Prostate gland (tissue), 2 donors: ENCODE measurements at regions not wholly inside any gene's neighbourhood (a gene's known extent, or its start where the extent isn't known, plus 50 kb on each side); places are given as distances from the start of the nearest gene placed in this dataset.

Experiments
- CTCF ChIP-seq, 4 experiments: fragments of 200-600 bp in 2 of 4; fragments of 450-650 bp in 2 of 4; sonication (generic) in 2 of 4; IDR thresholded peaks; 1 replicate in 3 of 4; 2 replicates in 1 of 4; pipeline ENCODE4 v1.5.1; 2016 to 2019; ENCODE audit warnings: antibody characterized with exemption in 4 of 4, mild to moderate bottlenecking in 2 of 4, moderate library complexity in 2 of 4
- POLR2AphosphoS5 ChIP-seq: sonication (generic); formaldehyde crosslinking; IDR thresholded peaks from one replicate; pipeline ENCODE4 v1.6.1; 2017; ENCODE audit warnings: antibody characterized with exemption

GRCh38 chr20:17808782-17809181, 109.0 kb downstream of the BANF2 start:
- TF ChIP-seq CTCF (IDR thresholded peaks at IDR 0.05), result no peak
- TF ChIP-seq POLR2AphosphoS5, result no peak
